ENCODE measurements at regions not wholly inside any gene's neighbourhood (a gene's known extent, or its start where the extent isn't known, plus 50 kb on each side); places are given as distances from the start of the nearest gene placed in this dataset.

DNA sequence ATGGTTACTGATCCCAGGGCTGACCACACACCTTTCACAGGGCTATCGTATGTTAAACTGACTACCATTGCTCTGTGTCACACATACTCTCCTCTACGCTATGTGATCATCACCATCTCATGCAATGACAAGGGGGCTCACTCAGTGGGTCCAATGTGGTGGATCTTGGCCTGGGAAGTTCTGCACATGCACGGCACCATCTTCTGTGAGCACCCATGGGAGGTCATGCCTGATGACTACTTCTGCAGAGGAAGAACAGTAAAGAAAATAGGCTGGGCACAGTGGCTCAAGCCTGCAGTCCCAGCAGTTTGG is 60.0 kb upstream of the FOXD3 start (continued):
- TF ChIP-seq, protein P1, sequence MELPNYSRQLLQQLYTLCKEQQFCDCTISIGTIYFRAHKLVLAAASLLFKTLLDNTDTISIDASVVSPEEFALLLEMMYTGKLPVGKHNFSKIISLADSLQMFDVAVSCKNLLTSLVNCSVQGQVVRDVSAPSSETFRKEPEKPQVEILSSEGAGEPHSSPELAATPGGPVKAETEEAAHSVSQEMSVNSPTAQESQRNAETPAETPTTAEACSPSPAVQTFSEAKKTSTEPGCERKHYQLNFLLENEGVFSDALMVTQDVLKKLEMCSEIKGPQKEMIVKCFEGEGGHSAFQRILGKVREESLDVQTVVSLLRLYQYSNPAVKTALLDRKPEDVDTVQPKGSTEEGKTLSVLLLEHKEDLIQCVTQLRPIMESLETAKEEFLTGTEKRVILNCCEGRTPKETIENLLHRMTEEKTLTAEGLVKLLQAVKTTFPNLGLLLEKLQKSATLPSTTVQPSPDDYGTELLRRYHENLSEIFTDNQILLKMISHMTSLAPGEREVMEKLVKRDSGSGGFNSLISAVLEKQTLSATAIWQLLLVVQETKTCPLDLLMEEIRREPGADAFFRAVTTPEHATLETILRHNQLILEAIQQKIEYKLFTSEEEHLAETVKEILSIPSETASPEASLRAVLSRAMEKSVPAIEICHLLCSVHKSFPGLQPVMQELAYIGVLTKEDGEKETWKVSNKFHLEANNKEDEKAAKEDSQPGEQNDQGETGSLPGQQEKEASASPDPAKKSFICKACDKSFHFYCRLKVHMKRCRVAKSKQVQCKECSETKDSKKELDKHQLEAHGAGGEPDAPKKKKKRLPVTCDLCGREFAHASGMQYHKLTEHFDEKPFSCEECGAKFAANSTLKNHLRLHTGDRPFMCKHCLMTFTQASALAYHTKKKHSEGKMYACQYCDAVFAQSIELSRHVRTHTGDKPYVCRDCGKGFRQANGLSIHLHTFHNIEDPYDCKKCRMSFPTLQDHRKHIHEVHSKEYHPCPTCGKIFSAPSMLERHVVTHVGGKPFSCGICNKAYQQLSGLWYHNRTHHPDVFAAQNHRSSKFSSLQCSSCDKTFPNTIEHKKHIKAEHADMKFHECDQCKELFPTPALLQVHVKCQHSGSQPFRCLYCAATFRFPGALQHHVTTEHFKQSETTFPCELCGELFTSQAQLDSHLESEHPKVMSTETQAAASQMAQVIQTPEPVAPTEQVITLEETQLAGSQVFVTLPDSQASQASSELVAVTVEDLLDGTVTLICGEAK (IDR thresholded peaks at IDR 0.05; ENCODE audit: borderline replicate concordance): no peak
- TF ChIP-seq POLR2AphosphoS5 (IDR thresholded peaks at IDR 0.05; ENCODE audit: low read length): no peak
- TF ChIP-seq NFYA (IDR thresholded peaks at IDR 0.05; ENCODE audit: borderline replicate concordance, low read depth, low read length): no peak
- TF ChIP-seq, protein P2, sequence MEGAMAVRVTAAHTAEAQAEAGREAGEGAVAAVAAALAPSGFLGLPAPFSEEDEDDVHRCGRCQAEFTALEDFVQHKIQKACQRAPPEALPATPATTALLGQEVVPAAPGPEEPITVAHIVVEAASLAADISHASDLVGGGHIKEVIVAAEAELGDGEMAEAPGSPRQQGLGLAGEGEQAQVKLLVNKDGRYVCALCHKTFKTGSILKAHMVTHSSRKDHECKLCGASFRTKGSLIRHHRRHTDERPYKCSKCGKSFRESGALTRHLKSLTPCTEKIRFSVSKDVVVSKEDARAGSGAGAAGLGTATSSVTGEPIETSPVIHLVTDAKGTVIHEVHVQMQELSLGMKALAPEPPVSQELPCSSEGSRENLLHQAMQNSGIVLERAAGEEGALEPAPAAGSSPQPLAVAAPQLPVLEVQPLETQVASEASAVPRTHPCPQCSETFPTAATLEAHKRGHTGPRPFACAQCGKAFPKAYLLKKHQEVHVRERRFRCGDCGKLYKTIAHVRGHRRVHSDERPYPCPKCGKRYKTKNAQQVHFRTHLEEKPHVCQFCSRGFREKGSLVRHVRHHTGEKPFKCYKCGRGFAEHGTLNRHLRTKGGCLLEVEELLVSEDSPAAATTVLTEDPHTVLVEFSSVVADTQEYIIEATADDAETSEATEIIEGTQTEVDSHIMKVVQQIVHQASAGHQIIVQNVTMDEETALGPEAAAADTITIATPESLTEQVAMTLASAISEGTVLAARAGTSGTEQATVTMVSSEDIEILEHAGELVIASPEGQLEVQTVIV (IDR thresholded peaks at IDR 0.05; ENCODE audit: borderline replicate concordance, partially characterized antibody): no peak
- no peak for TF ChIP-seq ESRRA (IDR thresholded peaks at IDR 0.05; ENCODE audit: low read length)
- no peak for TF ChIP-seq ASH2L (IDR thresholded peaks at IDR 0.05; ENCODE audit: borderline replicate concordance, low read depth)

DNA sequence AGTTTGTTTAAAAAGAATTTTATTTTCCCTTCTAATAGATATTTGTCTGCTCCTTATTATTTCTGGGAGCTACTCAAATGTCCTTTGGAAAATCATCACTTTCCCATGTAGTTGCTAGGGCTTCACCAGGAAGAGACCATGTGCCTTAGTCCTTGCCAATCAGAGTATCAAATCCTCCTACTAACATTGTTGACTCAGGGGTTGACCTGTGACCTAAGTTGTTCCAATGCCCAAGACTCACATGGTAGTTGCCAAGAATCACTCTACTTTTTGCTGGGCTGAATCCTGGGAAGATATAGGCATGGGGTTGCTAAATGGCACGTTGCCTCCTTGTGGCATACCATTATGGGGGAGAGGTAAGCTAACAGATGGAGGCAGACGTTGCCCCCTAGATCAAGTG is 58.2 kb upstream of the FOXD3 start:
- no TSS peak for BruUV-seq (replicated peaks)
- intact Hi-C loops (cut with micrococcal nuclease; ENCODE audit: unreplicated experiment): no loop called here
- RAD21 ChIA-PET (ENCODE audit: unreplicated experiment): no interaction called here
- Histone ChIP-seq H3K4me1 (ENCODE audit: control insufficient read depth, insufficient read depth, low read length) (no peaks in the 10 kb centered on the region), H3K4me2 (ENCODE audit: control insufficient read depth, insufficient read depth) (no peak overlapping the region), H3K9me3 (replicated peaks; ENCODE audit: control insufficient read depth, insufficient read depth, low read length) (no peaks in the 10 kb centered on the region), H3K36me3 (ENCODE audit: control insufficient read depth in 2 of 2, insufficient read depth in 2 of 2, low read length in 1 of 2) (no peaks in the 10 kb centered on the region), H3K9ac (ENCODE audit: control insufficient read depth, insufficient read depth, low read length) (no peak overlapping the region), H3K27ac (ENCODE audit: control insufficient read depth, insufficient read depth) (no peak overlapping the region), H3K4me3 (no peak overlapping the region), H4K20me1 (ENCODE audit: control insufficient read depth, insufficient read depth) (no peaks in the 10 kb centered on the region), H3K27me3 (replicated peaks in 1 of 2; ENCODE audit: control insufficient read depth in 2 of 2, insufficient read depth in 2 of 2, low read length in 1 of 2) (no peaks in the 10 kb centered on the region), H3K79me2 (ENCODE audit: control insufficient read depth, insufficient read depth, low read length) (no peaks in the 10 kb centered on the region), H2AFZ (ENCODE audit: control insufficient read depth, low read depth, low read length) (no peak overlapping the region)
- FAIRE-seq (no peak), DNase-seq (ENCODE audit: low read depth, low spot score) (no peak), ATAC-seq (no peak)
- WGBS (ENCODE audit: insufficient coverage, insufficient replicate concordance, low lambda C conversion rate, missing lambda C conversion rate): 0% methylated on average over 2 of the region's 2 CpGs
- in situ Hi-C loops (cut with MboI): no loop called here
- POLR2A ChIA-PET: no interaction called here
- SMC1A ChIA-PET (ENCODE audit: uncharacterized antibody, unreplicated experiment): no interaction called here
- CTCF ChIA-PET: no interaction called here
- no peak for TF ChIP-seq NFYB (IDR thresholded peaks at IDR 0.05; ENCODE audit: insufficient read depth, low read depth, low read length)
- no peak for TF ChIP-seq RB1 (IDR thresholded peaks at IDR 0.05; ENCODE audit: borderline replicate concordance)
- TF ChIP-seq BHLHE40 (IDR thresholded peaks at IDR 0.05; ENCODE audit: borderline replicate concordance in 1 of 2, low read depth in 2 of 2, low read length in 1 of 2): no peak
- TF ChIP-seq, protein P3, sequence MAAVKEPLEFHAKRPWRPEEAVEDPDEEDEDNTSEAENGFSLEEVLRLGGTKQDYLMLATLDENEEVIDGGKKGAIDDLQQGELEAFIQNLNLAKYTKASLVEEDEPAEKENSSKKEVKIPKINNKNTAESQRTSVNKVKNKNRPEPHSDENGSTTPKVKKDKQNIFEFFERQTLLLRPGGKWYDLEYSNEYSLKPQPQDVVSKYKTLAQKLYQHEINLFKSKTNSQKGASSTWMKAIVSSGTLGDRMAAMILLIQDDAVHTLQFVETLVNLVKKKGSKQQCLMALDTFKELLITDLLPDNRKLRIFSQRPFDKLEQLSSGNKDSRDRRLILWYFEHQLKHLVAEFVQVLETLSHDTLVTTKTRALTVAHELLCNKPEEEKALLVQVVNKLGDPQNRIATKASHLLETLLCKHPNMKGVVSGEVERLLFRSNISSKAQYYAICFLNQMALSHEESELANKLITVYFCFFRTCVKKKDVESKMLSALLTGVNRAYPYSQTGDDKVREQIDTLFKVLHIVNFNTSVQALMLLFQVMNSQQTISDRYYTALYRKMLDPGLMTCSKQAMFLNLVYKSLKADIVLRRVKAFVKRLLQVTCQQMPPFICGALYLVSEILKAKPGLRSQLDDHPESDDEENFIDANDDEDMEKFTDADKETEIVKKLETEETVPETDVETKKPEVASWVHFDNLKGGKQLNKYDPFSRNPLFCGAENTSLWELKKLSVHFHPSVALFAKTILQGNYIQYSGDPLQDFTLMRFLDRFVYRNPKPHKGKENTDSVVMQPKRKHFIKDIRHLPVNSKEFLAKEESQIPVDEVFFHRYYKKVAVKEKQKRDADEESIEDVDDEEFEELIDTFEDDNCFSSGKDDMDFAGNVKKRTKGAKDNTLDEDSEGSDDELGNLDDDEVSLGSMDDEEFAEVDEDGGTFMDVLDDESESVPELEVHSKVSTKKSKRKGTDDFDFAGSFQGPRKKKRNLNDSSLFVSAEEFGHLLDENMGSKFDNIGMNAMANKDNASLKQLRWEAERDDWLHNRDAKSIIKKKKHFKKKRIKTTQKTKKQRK (IDR thresholded peaks at IDR 0.05; ENCODE audit: low read depth, low read length): no peak
- no peak for TF ChIP-seq PML (IDR thresholded peaks at IDR 0.05; ENCODE audit: low read length)
- TF ChIP-seq IKZF1 (conservative IDR thresholded peaks at IDR 0.05): no peak
- no peak for TF ChIP-seq ETV6 (conservative IDR thresholded peaks at IDR 0.05 in 1 of 2, IDR thresholded peaks at IDR 0.05 in 1 of 2; ENCODE audit: borderline replicate concordance in 1 of 2, low read depth in 1 of 2)
- no peak for TF ChIP-seq TCF3 (IDR thresholded peaks at IDR 0.05; ENCODE audit: borderline replicate concordance, insufficient read depth, low read depth, low read length)
